ENCODE measurements at regions not wholly inside any gene's neighbourhood (a gene's known extent, or its start where the extent isn't known, plus 50 kb on each side); places are given as distances from the start of the nearest gene placed in this dataset.
"Not testable (repeated sequence)": the region's sequence is repeated elsewhere in the genome, so short reads cannot be mapped to it uniquely, and the experiment has no call there.

DNA sequence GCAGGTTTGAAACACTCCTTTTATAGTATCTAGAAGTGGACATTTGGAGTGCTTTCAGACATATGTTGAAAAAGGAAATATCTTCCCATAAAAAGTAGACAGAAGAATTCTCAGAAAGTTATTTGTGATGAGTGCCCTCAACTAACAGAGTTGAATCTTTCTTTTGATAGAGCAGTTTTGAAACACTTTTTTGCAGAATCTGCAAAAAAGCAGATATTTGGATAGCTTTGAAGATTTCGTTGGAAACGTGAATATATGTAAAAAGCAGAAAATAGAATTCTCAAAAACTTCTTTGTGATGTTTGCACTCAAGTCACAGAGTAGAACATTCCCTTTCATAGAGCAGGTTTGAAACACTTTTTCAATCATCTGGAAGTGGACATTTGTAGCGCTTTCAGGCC is 676.4 kb upstream of the ZNF337 start:
- H3K36me3 Mint-ChIP-seq; H3K27me3 Mint-ChIP-seq (ENCODE audit: low read depth in 3 of 3); DNase-seq; H3K4me3 Mint-ChIP-seq; H3K4me1 Mint-ChIP-seq; H3K27ac Mint-ChIP-seq: not testable (repeated sequence)
- H3K9me3 Mint-ChIP-seq, result peaks cover 0 to 11% (median 4%) of the 10 kb centered on the region in 6 donors

DNA sequence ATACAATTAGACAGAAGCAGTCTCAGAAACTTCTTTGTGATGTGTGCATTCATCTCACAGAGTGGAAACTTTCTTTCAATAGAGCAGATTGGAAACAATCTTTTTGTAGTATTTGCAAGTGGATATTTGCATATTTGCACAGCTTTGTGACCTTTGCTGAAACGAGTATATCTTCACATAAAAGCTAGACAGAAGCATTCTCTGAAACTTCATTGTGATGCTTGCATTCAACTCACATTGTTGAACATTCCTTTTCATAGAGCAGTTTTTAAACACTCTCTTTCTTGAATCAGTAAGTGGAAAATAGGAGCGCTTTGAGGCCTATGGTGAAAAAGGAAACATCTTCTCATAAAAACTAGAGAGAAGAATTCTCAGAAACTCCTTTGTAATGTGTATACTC is 657.9 kb upstream of the ZNF337 start:
- DNase-seq, result no peak
- no peaks in the 10 kb centered on the region for H3K4me1 Mint-ChIP-seq
- H3K27me3 Mint-ChIP-seq (ENCODE audit: low read depth in 3 of 3), result no peaks in the 10 kb centered on the region
- no peaks in the 10 kb centered on the region for H3K36me3 Mint-ChIP-seq
- H3K27ac Mint-ChIP-seq, result no peak overlapping the region
- H3K9me3 Mint-ChIP-seq, result peaks cover 0 to 12% (median 9%) of the 10 kb centered on the region in 6 donors
- no peak overlapping the region for H3K4me3 Mint-ChIP-seq

DNA sequence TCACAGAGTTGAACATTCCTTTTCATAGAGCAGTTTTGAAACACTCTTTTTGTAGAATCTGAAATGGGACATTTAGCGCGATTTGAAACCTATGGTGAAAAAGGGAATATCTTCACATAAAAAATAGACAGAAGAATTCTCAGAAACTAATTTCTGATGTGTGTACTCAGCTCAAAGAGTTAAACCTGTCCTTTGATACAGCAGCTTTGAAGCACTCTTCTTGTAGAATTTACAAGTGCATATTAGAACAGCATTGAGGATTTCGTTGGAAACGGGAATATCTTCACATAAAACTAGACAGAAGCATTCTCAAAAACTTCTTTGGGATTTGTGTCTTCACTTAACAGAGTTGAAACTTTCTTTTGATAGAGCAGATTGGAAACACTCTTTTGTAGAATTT is 650.7 kb upstream of the ZNF337 start:
- no peak overlapping the region for H3K27ac Mint-ChIP-seq
- no peaks in the 10 kb centered on the region for H3K4me1 Mint-ChIP-seq
- DNase-seq, result no peak
- peaks cover 0 to 2% (median 0%) of the 10 kb centered on the region in 3 donors for H3K27me3 Mint-ChIP-seq (ENCODE audit: low read depth in 3 of 3)
- H3K4me3 Mint-ChIP-seq, result no peak overlapping the region
- H3K9me3 Mint-ChIP-seq, result peaks cover 2 to 22% (median 13%) of the 10 kb centered on the region in 6 donors
- H3K36me3 Mint-ChIP-seq, result no peaks in the 10 kb centered on the region

DNA sequence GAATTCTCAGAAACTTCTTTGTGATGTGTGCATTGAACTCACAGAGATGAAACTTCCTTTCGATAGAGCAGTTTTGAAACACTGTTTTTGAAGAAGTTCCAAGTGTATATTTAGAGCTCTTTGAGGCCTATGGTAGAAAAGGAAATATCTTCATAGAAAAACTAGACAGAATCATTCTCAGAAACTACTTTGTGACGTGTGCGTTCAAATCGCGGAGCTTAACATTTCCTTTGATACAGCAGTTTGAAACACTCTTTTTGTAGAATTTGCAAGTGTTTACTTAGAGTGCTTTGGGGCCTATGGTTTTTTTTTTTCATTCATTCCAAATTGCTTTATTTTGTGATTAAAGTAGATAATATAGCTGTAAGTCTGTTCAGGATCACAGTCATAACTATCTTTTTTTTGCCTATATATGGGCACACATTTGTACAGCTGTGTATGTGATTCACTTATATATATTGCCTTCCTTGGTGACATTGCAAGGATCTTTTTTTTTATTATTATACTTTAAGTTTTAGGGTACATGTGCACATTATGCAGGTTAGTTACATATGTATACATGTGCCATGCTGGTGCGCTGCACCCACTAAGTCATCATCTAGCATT is 643.9 kb upstream of the ZNF337 start:
- H3K27ac Mint-ChIP-seq; H3K36me3 Mint-ChIP-seq; H3K27me3 Mint-ChIP-seq (ENCODE audit: low read depth in 3 of 3); H3K4me1 Mint-ChIP-seq; H3K4me3 Mint-ChIP-seq; DNase-seq: not testable (repeated sequence)
- H3K9me3 Mint-ChIP-seq, result peaks cover 0 to 19% (median 7%) of the 10 kb centered on the region in 6 donors

DNA sequence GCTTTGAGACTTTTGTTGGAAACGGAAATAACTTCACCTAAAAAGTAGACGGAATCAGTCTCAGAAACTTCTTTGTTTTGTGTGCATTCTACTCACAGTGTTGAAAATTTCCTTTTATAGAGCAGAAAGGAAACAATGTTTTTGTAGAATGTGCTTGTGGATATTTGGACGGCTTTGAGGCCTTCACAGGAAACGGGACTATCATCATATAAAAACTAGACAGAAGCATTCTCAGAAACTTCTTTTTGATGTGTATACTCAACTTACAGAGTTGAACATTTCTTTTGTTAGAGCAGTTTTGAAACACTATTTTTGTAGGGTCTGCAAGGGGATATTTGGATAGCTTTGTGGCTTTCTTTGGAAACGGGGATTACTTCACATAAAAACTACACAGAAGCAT is 627.5 kb upstream of the ZNF337 start:
- Mint-ChIP-seq H3K9me3 (peaks cover 3 to 7% (median 5%) of the 10 kb centered on the region in 6 donors), H3K4me3 (no peak overlapping the region), H3K4me1 (no peaks in the 10 kb centered on the region), H3K36me3 (peaks cover 0 to 4% (median 0%) of the 10 kb centered on the region in 3 donors), H3K27ac (no peak overlapping the region), H3K27me3 (ENCODE audit: low read depth in 3 of 3) (no peaks in the 10 kb centered on the region)
- no peak for DNase-seq

DNA sequence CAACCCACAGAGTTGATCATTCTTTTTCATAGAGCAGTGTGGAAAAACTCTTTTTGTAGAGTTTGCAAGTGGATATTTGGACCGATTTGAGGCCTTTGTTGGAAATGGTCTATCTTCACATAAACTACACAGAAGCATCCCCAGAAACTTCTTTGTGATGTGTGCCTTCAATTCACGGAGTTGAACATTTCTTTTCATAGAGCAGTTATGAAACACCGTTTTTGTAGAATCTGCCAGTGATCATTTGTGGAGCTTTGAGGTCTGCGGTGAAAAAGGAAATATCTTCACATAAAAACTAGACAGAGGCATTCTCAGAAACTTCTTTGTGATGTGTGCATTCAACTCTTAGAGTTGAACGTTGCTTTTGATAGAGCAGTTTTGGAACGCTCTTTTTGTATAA is 618.4 kb upstream of the ZNF337 start:
- no peak overlapping the region for H3K27ac Mint-ChIP-seq

DNA sequence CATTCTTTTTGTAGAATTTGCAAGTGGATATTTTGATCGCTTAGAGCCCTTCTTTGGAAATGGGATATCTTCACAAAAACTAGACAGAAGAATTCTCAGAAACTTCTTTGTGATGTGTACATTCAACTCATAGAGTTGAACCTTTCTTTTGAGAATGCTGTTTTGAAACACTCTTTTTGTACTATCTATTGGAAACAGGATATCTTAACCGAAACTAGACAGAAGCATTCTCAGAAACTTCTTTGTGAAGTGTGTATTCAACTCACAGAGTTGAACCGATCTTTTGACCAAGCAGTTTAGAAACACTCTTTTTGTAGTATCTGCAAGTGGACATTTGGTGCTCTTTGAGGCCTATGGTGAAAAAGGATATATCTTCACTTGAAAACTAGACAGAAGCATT is 613.1 kb upstream of the ZNF337 start:
- not testable (repeated sequence) for H3K9me3 Mint-ChIP-seq; DNase-seq; H3K4me3 Mint-ChIP-seq; H3K27ac Mint-ChIP-seq; H3K27me3 Mint-ChIP-seq (ENCODE audit: low read depth in 3 of 3); H3K36me3 Mint-ChIP-seq
- H3K4me1 Mint-ChIP-seq, result peaks cover 0 to 14% of the 10 kb centered on the region in 2 donors

More for the DNA sequence above, 618.4 kb upstream of the ZNF337 start:
- DNase-seq, result no peak
- H3K9me3 Mint-ChIP-seq, result peaks cover 0 to 5% (median 0%) of the 10 kb centered on the region in 6 donors
- no peak overlapping the region for H3K4me3 Mint-ChIP-seq
- no peaks in the 10 kb centered on the region for H3K27me3 Mint-ChIP-seq (ENCODE audit: low read depth in 3 of 3)
- peaks cover 0 to 14% of the 10 kb centered on the region in 2 donors for H3K4me1 Mint-ChIP-seq
- H3K36me3 Mint-ChIP-seq, result no peaks in the 10 kb centered on the region

DNA sequence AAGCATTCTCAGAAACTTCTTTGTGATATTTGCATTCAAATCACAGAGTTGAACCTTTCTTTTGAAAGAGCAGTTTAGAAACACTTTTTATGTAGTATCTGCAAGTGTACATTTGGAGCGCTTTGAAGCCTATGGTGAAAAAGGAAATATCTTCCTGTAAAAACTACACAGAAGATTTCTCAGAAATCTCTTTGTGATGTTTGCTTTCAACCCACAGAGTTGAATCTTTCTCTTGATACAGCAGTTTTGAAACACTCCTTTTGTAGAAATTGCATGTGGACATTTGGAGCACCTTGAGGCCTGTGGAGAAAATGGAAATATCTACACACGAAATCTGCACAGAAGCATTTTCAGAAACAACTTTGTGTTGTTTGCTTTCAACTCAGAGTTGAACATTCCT is 612.3 kb upstream of the ZNF337 start:
- Mint-ChIP-seq H3K9me3 (peaks cover 0 to 7% (median 2%) of the 10 kb centered on the region in 6 donors), H3K27me3 (ENCODE audit: low read depth in 3 of 3) (peaks cover 0 to 2% (median 2%) of the 10 kb centered on the region in 3 donors), H3K36me3 (no peaks in the 10 kb centered on the region), H3K27ac (no peak overlapping the region), H3K4me3 (no peak overlapping the region), H3K4me1 (peaks cover 0 to 14% of the 10 kb centered on the region in 2 donors)
- no peak for DNase-seq

DNA sequence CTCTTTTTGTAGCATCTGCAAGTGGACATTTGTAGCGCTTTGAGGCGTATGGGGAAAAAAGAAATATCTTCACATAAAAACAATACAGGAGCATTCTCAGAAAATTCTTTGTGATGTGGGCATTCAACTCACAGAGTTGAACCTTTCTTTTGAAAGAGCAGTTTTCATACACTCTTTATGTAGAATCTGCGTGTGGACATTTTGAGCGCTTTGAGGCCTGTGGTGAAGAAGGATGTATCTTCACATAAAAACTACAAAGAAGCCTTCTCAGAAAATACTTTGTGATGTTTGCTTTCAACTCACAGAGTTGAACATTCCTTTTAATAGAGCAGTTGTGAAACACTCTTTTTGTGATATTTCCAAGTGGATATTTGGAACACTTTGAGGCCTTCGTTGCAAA is 598.4 kb upstream of the ZNF337 start:
- no peak for DNase-seq
- peaks cover 0 to 3% (median 0%) of the 10 kb centered on the region in 6 donors for H3K9me3 Mint-ChIP-seq

DNA sequence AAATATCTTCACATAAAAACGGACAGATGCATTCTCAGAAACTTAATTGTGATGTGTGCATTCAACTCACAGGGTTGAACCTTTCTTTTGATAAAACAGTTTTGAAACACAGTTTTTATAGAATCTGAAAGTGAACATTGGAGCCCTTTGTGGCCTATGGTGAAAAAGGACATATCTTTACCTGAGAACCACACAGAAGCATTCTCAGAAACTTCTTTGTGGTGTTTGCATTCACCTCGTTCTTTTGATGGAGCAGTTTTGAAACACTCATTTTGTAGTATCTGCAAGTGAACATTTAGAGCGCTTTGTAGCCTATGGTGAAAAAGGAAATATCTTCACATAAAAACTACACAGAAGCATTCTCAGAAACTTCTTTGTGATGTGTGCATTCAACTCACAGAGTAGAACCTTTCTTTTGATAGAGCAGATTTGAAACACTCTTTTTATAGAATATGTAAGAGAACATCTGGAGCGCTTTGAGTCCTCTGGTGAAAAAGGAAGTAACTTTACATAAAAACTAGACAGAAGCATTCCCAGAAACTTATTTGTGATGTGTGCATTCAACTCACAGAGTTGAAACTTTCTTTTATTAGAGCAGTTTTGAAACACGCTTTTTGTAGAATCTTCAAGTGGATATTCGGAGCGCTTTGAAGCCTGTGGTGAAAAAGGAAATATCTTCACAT is 591.9 kb upstream of the ZNF337 start:
- H3K4me3 Mint-ChIP-seq, result not testable (repeated sequence)

More for the DNA sequence above, 598.4 kb upstream of the ZNF337 start:
- no peak overlapping the region for H3K27ac Mint-ChIP-seq
- H3K27me3 Mint-ChIP-seq (ENCODE audit: low read depth in 3 of 3), result no peaks in the 10 kb centered on the region
- H3K36me3 Mint-ChIP-seq, result peaks cover 0 to 3% (median 0%) of the 10 kb centered on the region in 3 donors
- H3K4me3 Mint-ChIP-seq, result no peak overlapping the region
- H3K4me1 Mint-ChIP-seq, result no peaks in the 10 kb centered on the region

DNA sequence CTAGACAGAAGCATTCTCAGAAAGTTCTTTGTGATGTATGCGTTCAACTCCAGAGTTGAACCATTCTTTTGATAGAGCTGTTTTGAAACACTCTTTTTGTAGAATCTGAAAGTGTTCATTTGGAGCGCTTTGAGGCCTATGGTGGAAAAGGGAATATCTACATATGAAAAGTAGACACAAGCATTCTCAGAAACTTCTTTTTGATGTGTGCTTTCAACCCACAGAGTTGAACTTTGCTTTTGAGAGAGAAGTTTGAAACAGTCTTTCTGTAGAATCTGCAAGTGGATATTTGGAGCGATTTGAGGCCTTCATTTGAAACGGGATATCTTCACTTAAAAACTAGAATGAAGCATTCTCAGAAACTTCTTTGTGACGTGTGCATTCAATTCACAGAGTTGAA is 582.6 kb upstream of the ZNF337 start:
- Mint-ChIP-seq H3K36me3 (no peaks in the 10 kb centered on the region), H3K4me1 (no peaks in the 10 kb centered on the region), H3K9me3 (peaks cover 0 to 6% (median 2%) of the 10 kb centered on the region in 6 donors), H3K4me3 (no peak overlapping the region), H3K27me3 (ENCODE audit: low read depth in 3 of 3) (peaks cover 2 to 3% (median 2%) of the 10 kb centered on the region in 3 donors), H3K27ac (no peak overlapping the region)
- no peak for DNase-seq

More for the DNA sequence above, 591.9 kb upstream of the ZNF337 start:
- not testable (repeated sequence) for H3K27ac Mint-ChIP-seq; H3K4me1 Mint-ChIP-seq; H3K36me3 Mint-ChIP-seq; DNase-seq; H3K27me3 Mint-ChIP-seq (ENCODE audit: low read depth in 3 of 3)
- H3K9me3 Mint-ChIP-seq, result peaks cover 0 to 11% (median 2%) of the 10 kb centered on the region in 6 donors

DNA sequence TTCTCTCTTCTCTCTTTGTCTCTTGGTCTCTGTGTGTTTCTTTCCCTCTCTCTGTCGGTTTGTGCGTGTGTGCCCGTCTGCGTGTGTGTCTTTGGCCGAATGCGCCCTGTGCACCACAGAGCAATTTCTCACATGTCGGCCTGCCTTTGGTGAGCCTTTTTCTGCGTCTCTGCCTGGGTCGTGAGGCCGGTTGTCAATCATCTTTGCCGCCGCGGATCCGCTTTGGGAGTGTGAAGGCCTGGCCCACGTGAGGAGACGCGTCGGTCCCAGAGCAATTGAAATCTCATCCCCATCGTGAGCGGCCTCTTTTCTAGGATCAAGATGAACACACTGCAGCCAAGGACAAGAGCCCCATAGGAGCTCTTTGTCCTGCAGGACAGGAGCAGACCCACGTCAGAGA is 580.7 kb upstream of the ZNF337 start:
- no peaks in the 10 kb centered on the region for H3K4me1 Mint-ChIP-seq
- DNase-seq, result no peak
- no peaks in the 10 kb centered on the region for H3K36me3 Mint-ChIP-seq
- H3K27me3 Mint-ChIP-seq (ENCODE audit: low read depth in 3 of 3), result peaks cover 2 to 3% (median 2%) of the 10 kb centered on the region in 3 donors
- no peak overlapping the region for H3K4me3 Mint-ChIP-seq
- no peak overlapping the region for H3K27ac Mint-ChIP-seq
- peaks cover 0 to 6% (median 0%) of the 10 kb centered on the region in 6 donors for H3K9me3 Mint-ChIP-seq

DNA sequence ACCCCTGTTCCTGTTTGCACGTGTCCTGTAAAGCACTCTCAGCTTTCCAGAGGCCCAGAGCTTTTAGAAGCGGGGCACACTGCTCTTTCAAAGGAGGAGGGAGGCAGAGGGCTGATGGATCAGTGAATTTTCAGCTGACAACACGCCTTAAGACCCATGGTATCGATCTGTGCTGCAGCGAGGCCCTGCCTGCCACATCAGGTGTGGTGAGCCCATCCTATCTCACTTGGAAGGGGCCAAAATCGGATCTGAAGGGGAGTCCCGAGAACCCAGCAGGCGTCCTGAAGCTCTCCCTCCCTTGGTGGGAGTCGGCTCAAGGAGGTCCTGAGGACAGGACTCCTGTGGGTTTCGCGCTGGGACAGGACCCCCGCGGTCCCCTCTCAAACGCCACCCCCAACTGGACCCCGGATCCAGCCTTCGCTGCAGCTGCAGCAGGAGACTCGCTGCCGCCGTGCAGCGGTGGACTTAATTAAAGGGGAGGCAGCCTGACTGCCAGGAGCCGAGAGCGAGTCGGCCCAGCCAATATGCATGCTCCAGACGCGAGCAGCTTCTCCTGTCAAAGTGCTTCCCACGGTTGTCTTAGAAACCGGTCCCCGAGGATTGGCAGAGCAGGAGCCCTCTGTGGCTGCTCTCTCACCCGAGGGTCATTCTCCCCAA is 580.0 kb upstream of the ZNF337 start:
- Mint-ChIP-seq H3K27ac (no peak overlapping the region), H3K27me3 (ENCODE audit: low read depth in 3 of 3) (peaks cover 2 to 3% (median 2%) of the 10 kb centered on the region in 3 donors), H3K9me3 (peaks cover 0 to 9% (median 0%) of the 10 kb centered on the region in 6 donors), H3K36me3 (no peaks in the 10 kb centered on the region), H3K4me3 (no peak overlapping the region), H3K4me1 (no peaks in the 10 kb centered on the region)
- DNase-seq, result no peak

DNA sequence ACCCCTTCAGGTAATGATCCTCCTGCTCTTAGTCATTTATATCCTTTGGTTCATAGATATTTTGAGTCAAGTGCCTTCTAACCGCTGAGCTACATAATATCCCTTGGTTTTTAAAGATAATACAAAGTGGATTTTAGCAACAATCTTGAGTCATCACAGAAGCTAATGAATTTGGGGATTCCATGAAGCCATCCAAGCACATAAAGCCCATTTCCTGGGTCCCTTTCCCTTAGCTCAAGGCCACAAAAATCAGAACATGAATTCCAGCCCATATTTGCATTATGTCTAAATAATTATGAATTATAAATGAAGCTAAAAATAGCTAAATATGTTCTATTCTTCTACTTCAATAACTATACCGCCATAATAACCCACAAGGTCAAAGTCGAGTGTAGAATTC is 572.1 kb upstream of the ZNF337 start:
- not testable (repeated sequence) for H3K27ac Mint-ChIP-seq; DNase-seq; H3K4me1 Mint-ChIP-seq; H3K36me3 Mint-ChIP-seq; H3K4me3 Mint-ChIP-seq; H3K27me3 Mint-ChIP-seq (ENCODE audit: low read depth in 3 of 3)
- peaks cover 0 to 13% (median 4%) of the 10 kb centered on the region in 6 donors for H3K9me3 Mint-ChIP-seq

Data from immature natural killer cell (primary cell).